ENCODE measurements at regions not wholly inside any gene's neighbourhood (a gene's known extent, or its start where the extent isn't known, plus 50 kb on each side); places are given as distances from the start of the nearest gene placed in this dataset.

GRCh38 chrY:13019486-13019885 lies 114.8 kb downstream of the DDX3Y start:
- no peak overlapping the region for H2BK15ac ChIP-seq (ENCODE audit: low read length)
- H3K18ac ChIP-seq (ENCODE audit: extremely low read depth, low read length), result no peak overlapping the region
- H3K4ac ChIP-seq (replicated peaks; ENCODE audit: insufficient read length, low read depth, low read length), result no peak overlapping the region
- H3K79me2 ChIP-seq (ENCODE audit: control insufficient read depth in 1 of 2, insufficient read depth in 2 of 2, low read length in 2 of 2), result no peaks in the 10 kb centered on the region
- H4K5ac ChIP-seq (ENCODE audit: insufficient read length, low read depth, low read length), result no peak overlapping the region
- no peaks in the 10 kb centered on the region for H3K9me3 ChIP-seq (ENCODE audit: insufficient read depth in 2 of 2, low read depth in 1 of 2, low read length in 1 of 2)
- no peak overlapping the region for H3K4me2 ChIP-seq (ENCODE audit: insufficient read depth in 1 of 2, low read depth in 2 of 2, low read length in 2 of 2)
- H3K27ac ChIP-seq (ENCODE audit: low read depth, low read length), result no peak overlapping the region
- no peak for FAIRE-seq
- no peak overlapping the region for H2BK5ac ChIP-seq (ENCODE audit: low read depth, low read length)
- H2BK20ac ChIP-seq (ENCODE audit: low read length), result no peak overlapping the region
- no peaks in the 10 kb centered on the region for H3K27me3 ChIP-seq (replicated peaks in 1 of 4; ENCODE audit: control insufficient read depth in 3 of 4, extremely low read depth in 1 of 4, insufficient read depth in 3 of 4, low read length in 3 of 4)
- no peaks in the 10 kb centered on the region for H3K36me3 ChIP-seq (ENCODE audit: control insufficient read depth in 2 of 4, insufficient read depth in 4 of 4, low read length in 3 of 4)
- DNase-seq (ENCODE audit: low read depth in 1 of 2, low spot score in 2 of 2), result no peak
- TF ChIP-seq JUN (IDR thresholded peaks at IDR 0.05; ENCODE audit: low read depth, low read length), result no peak
- no peak for TF ChIP-seq JUND (IDR thresholded peaks at IDR 0.05; ENCODE audit: low read length)
- no peak for TF ChIP-seq BCL11A (IDR thresholded peaks at IDR 0.05; ENCODE audit: low read depth in 2 of 2, low read length in 2 of 2)
- no peak for TF ChIP-seq NANOG (IDR thresholded peaks at IDR 0.05; ENCODE audit: insufficient read depth, low read depth, low read length, poor library complexity, severe bottlenecking)
- no peak for TF ChIP-seq NRF1 (IDR thresholded peaks at IDR 0.05; ENCODE audit: low read depth, low read length)
- TF ChIP-seq TEAD4 (IDR thresholded peaks at IDR 0.05; ENCODE audit: low read depth, low read length), result no peak
- TF ChIP-seq POU5F1 (IDR thresholded peaks at IDR 0.05; ENCODE audit: low read depth, low read length), result no peak
- TF ChIP-seq SIN3A (conservative IDR thresholded peaks at IDR 0.05 in 1 of 2, IDR thresholded peaks at IDR 0.05 in 1 of 2; ENCODE audit: low read depth in 1 of 2, low read length in 2 of 2), result no peak
- no peak for TF ChIP-seq POLR2AphosphoS5 (IDR thresholded peaks at IDR 0.05; ENCODE audit: low read depth, low read length)
- no peak for TF ChIP-seq HDAC6 (IDR thresholded peaks at IDR 0.05; ENCODE audit: low read depth, low read length)
- TF ChIP-seq E2F6 (IDR thresholded peaks at IDR 0.05), result no peak
- no peak overlapping the region for H3K4me3 ChIP-seq (ENCODE audit: extremely low read depth in 1 of 4, insufficient read depth in 2 of 4, low read depth in 3 of 4, low read length in 4 of 4)
- H2AK5ac ChIP-seq (ENCODE audit: low read depth, low read length), result no peak overlapping the region
- no peak overlapping the region for H3K14ac ChIP-seq (ENCODE audit: insufficient read length)
- H3K23me2 ChIP-seq (ENCODE audit: low read depth, low read length), result no peaks in the 10 kb centered on the region
- H4K8ac ChIP-seq (ENCODE audit: extremely low read depth, insufficient read depth, low read length), result no peak overlapping the region
- no peak overlapping the region for H2AFZ ChIP-seq (ENCODE audit: low read length)
- H3K4me1 ChIP-seq (replicated peaks in 1 of 4; ENCODE audit: control insufficient read depth in 3 of 4, insufficient read depth in 4 of 4, low read length in 3 of 4), result no peaks in the 10 kb centered on the region
- H2BK120ac ChIP-seq (replicated peaks; ENCODE audit: low read depth, low read length), result no peak overlapping the region
- no peak overlapping the region for H3K56ac ChIP-seq (replicated peaks; ENCODE audit: insufficient read length, low read depth, low read length)
- ChIA-PET POLR2A (ENCODE audit: partially characterized antibody) (no interaction called here), CTCF (ENCODE audit: partially characterized antibody) (no interaction called here)
- no peak overlapping the region for H3K9ac ChIP-seq (replicated peaks in 1 of 4; ENCODE audit: extremely low read depth in 1 of 4, low read depth in 3 of 4, low read length in 3 of 4)
- no peak overlapping the region for H2BK12ac ChIP-seq (ENCODE audit: low read depth, low read length)
- 94% methylated on average over 3 of the region's 3 CpGs; no CpG with 5 or more reads in 1 of the 2 experiments for WGBS, 2 experiments (ENCODE audit: extremely low coverage in 1 of 2, insufficient coverage in 1 of 2, insufficient read length in 1 of 2, insufficient replicate concordance in 2 of 2, low coverage in 1 of 2, low lambda C conversion rate in 2 of 2, missing lambda C conversion rate in 1 of 2)
- no peak overlapping the region for H3K23ac ChIP-seq (ENCODE audit: insufficient read length)
- no peaks in the 10 kb centered on the region for H4K20me1 ChIP-seq (replicated peaks in 1 of 2; ENCODE audit: control insufficient read depth in 1 of 2, insufficient read depth in 2 of 2, low read length in 2 of 2)
- no peaks in the 10 kb centered on the region for H3K79me1 ChIP-seq (ENCODE audit: low read depth, low read length)
- no peak overlapping the region for H4K91ac ChIP-seq (replicated peaks; ENCODE audit: insufficient read length, low read length)
